Liver (tissue), 7 donors: ENCODE measurements at regions not wholly inside any gene's neighbourhood (a gene's known extent, or its start where the extent isn't known, plus 50 kb on each side); places are given as distances from the start of the nearest gene placed in this dataset.

ENCODE experiments used
- DNase-seq: peaks from one replicate; pipeline ENCODE4 v3.0.0-alpha.2; 2017; ENCODE audit warnings: low spot score
- H3K27ac ChIP-seq, 2 donors: one replicate each; pipeline ENCODE4 v1.7.0; 2013; ENCODE audit warnings: inconsistent platforms in 2 of 2, low read length in 2 of 2, control low read depth in 1 of 2, low read depth in 1 of 2, mild to moderate bottlenecking in 1 of 2
- H3K27me3 ChIP-seq, 4 donors: one replicate each; pipeline versions ENCODE4 v1.6.1 to v1.7.0; 2013; ENCODE audit warnings: low read length in 3 of 4, inconsistent platforms in 1 of 4, mild to moderate bottlenecking in 1 of 4, moderate library complexity in 1 of 4; ENCODE audit not compliant: control insufficient read depth in 4 of 4, insufficient read depth in 4 of 4
- H3K36me3 ChIP-seq, 4 donors: one replicate each; pipeline versions ENCODE4 v1.6.1 to v1.7.0; 2013; ENCODE audit warnings: low read length in 3 of 4, mild to moderate bottlenecking in 3 of 4, low read depth in 1 of 4, moderate library complexity in 1 of 4; ENCODE audit not compliant: control insufficient read depth in 4 of 4, insufficient read depth in 3 of 4
- H3K4me1 ChIP-seq, 4 donors: one replicate each; pipeline versions ENCODE4 v1.6.1 to v1.7.0; 2013; ENCODE audit warnings: low read length in 3 of 4, mild to moderate bottlenecking in 3 of 4, moderate library complexity in 1 of 4; ENCODE audit not compliant: control insufficient read depth in 4 of 4, insufficient read depth in 4 of 4
- H3K4me3 ChIP-seq, 3 donors: one replicate each; pipeline versions ENCODE4 v1.6.1 to v1.7.0; 2013; ENCODE audit warnings: low read length in 3 of 3, control low read depth in 1 of 3, low read depth in 1 of 3, mild to moderate bottlenecking in 1 of 3
- H3K9ac ChIP-seq, 2 donors: one replicate each; pipeline ENCODE4 v1.7.0; 2013; ENCODE audit warnings: low read length in 2 of 2, mild to moderate bottlenecking in 2 of 2, moderate library complexity in 2 of 2, control low read depth in 1 of 2, low read depth in 1 of 2
- H3K9me3 ChIP-seq, 4 donors: one replicate each; pipeline versions ENCODE4 v1.6.1 to v1.7.0; 2013; ENCODE audit warnings: low read length in 3 of 4; ENCODE audit not compliant: control insufficient read depth in 4 of 4
- EGR1 ChIP-seq, 2 donors: IDR thresholded peaks; 2 replicates each; pipeline ENCODE4 v1.6.1; 2016 to 2018; ENCODE audit warnings: antibody characterized with exemption in 2 of 2, low read depth in 2 of 2
- FOXA1 ChIP-seq: IDR thresholded peaks from 2 replicates; pipeline ENCODE4 v1.6.1; 2016; ENCODE audit warnings: antibody characterized with exemption
- FOXA2 ChIP-seq: IDR thresholded peaks from 2 replicates; pipeline ENCODE4 v1.6.1; 2016; ENCODE audit warnings: antibody characterized with exemption
- GABPA ChIP-seq, 2 donors: IDR thresholded peaks in 1 of 2; conservative IDR thresholded peaks in 1 of 2; 2 replicates each; pipeline ENCODE4 v1.6.1; 2016; ENCODE audit warnings: antibody characterized with exemption in 2 of 2, mild to moderate bottlenecking in 1 of 2, moderate library complexity in 1 of 2
- HNF4A ChIP-seq, 2 donors: conservative IDR thresholded peaks; 2 replicates each; pipeline ENCODE4 v1.6.1; 2016; ENCODE audit warnings: antibody characterized with exemption in 2 of 2, mild to moderate bottlenecking in 2 of 2
- JUND ChIP-seq, 2 donors: IDR thresholded peaks; 2 replicates each; pipeline ENCODE4 v1.6.1; 2016; ENCODE audit warnings: antibody characterized with exemption in 2 of 2
- NR2F2 ChIP-seq: IDR thresholded peaks from 2 replicates; pipeline ENCODE4 v1.6.1; 2016; ENCODE audit warnings: antibody characterized with exemption
- RAD21 ChIP-seq, 2 donors: IDR thresholded peaks; 2 replicates each; pipeline ENCODE4 v1.6.1; 2016; ENCODE audit warnings: antibody characterized with exemption in 2 of 2, mild to moderate bottlenecking in 2 of 2
- RXRA ChIP-seq, 2 donors: IDR thresholded peaks; 2 replicates each; pipeline ENCODE4 v1.6.1; 2017 to 2018; ENCODE audit warnings: antibody characterized with exemption in 2 of 2, mild to moderate bottlenecking in 1 of 2
- SP1 ChIP-seq: IDR thresholded peaks from 2 replicates; pipeline ENCODE4 v1.6.1; 2018; ENCODE audit warnings: antibody characterized with exemption, mild to moderate bottlenecking
- TAF1 ChIP-seq: conservative IDR thresholded peaks from 2 replicates; pipeline ENCODE4 v1.6.1; 2016; ENCODE audit warnings: antibody characterized with exemption, mild to moderate bottlenecking
- WGBS: extraction: QIAGEN DNeasy Blood & Tissue Kit; methylation state at CpG from one replicate; pipeline ENCODE4 v1.1.7; 2013; 5-methylcytosine and 5-hydroxymethylcytosine counted together
- TF ChIP-seq, protein P1 (sequence below): IDR thresholded peaks from 2 replicates; pipeline ENCODE4 v1.6.1; 2016; ENCODE audit warnings: antibody characterized with exemption, mild to moderate bottlenecking
- TF ChIP-seq, protein P2 (sequence below): IDR thresholded peaks from 2 replicates; pipeline ENCODE4 v1.6.1; 2016; ENCODE audit warnings: antibody characterized with exemption
- TF ChIP-seq, protein P3 (sequence below): IDR thresholded peaks from 2 replicates; pipeline ENCODE4 v1.6.1; 2016; ENCODE audit warnings: antibody characterized with exemption
- TF ChIP-seq, protein P4 (sequence below): IDR thresholded peaks from 2 replicates; pipeline ENCODE4 v1.6.1; 2016; ENCODE audit warnings: antibody characterized with exemption
- donor health status: healthy.
- donor health status: healthy.
- donor health status: healthy.
- donor health status: healthy.

DNA sequence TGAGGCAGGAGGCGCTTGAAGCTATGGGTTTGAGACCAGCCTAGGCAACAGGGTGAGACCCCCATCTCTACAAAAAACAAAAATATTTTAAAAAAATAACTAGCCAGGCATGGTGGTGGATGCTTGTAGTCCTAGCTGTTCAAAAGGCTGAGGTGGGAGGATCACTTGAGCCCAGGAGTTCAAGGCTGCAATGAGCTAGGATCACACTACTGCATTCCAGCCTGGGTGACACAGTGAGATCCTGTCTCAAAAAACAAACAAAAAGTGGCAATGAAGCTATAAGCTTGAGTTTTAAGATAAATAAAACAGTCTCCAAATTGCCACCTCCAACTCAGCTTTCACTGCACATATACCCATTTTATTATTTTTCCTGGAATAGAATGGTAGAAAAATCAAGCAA is 281.3 kb downstream of the IPMK start:
- DNase-seq, result no peak
- no peak overlapping the region for H3K4me3 ChIP-seq
- no peaks in the 10 kb centered on the region for H3K9me3 ChIP-seq
- peaks cover 0 to 11% (median 5%) of the 10 kb centered on the region in 4 donors for H3K4me1 ChIP-seq
- no peaks in the 10 kb centered on the region for H3K36me3 ChIP-seq
- H3K27me3 ChIP-seq, result no peaks in the 10 kb centered on the region
- no peak overlapping the region for H3K27ac ChIP-seq
- WGBS, result 94% methylated on average over 1 of the region's 1 CpG
- TF ChIP-seq SP1 (no peak), RAD21 (IDR thresholded peaks at IDR 0.05) (no peak), FOXA1 (no peak), EGR1 (IDR thresholded peaks at IDR 0.05; ENCODE audit: low read depth in 2 of 2) (no peak), TAF1 (no peak), JUND (IDR thresholded peaks at IDR 0.05) (no peak), RXRA (IDR thresholded peaks at IDR 0.05) (no peak), NR2F2 (no peak), GABPA (IDR thresholded peaks at IDR 0.05 in 1 of 2, conservative IDR thresholded peaks at IDR 0.05 in 1 of 2) (no peak)
- TF ChIP-seq, protein P1, sequence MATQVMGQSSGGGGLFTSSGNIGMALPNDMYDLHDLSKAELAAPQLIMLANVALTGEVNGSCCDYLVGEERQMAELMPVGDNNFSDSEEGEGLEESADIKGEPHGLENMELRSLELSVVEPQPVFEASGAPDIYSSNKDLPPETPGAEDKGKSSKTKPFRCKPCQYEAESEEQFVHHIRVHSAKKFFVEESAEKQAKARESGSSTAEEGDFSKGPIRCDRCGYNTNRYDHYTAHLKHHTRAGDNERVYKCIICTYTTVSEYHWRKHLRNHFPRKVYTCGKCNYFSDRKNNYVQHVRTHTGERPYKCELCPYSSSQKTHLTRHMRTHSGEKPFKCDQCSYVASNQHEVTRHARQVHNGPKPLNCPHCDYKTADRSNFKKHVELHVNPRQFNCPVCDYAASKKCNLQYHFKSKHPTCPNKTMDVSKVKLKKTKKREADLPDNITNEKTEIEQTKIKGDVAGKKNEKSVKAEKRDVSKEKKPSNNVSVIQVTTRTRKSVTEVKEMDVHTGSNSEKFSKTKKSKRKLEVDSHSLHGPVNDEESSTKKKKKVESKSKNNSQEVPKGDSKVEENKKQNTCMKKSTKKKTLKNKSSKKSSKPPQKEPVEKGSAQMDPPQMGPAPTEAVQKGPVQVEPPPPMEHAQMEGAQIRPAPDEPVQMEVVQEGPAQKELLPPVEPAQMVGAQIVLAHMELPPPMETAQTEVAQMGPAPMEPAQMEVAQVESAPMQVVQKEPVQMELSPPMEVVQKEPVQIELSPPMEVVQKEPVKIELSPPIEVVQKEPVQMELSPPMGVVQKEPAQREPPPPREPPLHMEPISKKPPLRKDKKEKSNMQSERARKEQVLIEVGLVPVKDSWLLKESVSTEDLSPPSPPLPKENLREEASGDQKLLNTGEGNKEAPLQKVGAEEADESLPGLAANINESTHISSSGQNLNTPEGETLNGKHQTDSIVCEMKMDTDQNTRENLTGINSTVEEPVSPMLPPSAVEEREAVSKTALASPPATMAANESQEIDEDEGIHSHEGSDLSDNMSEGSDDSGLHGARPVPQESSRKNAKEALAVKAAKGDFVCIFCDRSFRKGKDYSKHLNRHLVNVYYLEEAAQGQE, result no peak
- TF ChIP-seq, protein P2, sequence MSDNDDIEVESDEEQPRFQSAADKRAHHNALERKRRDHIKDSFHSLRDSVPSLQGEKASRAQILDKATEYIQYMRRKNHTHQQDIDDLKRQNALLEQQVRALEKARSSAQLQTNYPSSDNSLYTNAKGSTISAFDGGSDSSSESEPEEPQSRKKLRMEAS, result no peak
- TF ChIP-seq, protein P3, sequence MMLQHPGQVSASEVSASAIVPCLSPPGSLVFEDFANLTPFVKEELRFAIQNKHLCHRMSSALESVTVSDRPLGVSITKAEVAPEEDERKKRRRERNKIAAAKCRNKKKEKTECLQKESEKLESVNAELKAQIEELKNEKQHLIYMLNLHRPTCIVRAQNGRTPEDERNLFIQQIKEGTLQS, result no peak
- TF ChIP-seq, protein P4, sequence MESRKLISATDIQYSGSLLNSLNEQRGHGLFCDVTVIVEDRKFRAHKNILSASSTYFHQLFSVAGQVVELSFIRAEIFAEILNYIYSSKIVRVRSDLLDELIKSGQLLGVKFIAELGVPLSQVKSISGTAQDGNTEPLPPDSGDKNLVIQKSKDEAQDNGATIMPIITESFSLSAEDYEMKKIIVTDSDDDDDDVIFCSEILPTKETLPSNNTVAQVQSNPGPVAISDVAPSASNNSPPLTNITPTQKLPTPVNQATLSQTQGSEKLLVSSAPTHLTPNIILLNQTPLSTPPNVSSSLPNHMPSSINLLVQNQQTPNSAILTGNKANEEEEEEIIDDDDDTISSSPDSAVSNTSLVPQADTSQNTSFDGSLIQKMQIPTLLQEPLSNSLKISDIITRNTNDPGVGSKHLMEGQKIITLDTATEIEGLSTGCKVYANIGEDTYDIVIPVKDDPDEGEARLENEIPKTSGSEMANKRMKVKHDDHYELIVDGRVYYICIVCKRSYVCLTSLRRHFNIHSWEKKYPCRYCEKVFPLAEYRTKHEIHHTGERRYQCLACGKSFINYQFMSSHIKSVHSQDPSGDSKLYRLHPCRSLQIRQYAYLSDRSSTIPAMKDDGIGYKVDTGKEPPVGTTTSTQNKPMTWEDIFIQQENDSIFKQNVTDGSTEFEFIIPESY, result no peak
- H3K9ac ChIP-seq, result no peak overlapping the region

DNA sequence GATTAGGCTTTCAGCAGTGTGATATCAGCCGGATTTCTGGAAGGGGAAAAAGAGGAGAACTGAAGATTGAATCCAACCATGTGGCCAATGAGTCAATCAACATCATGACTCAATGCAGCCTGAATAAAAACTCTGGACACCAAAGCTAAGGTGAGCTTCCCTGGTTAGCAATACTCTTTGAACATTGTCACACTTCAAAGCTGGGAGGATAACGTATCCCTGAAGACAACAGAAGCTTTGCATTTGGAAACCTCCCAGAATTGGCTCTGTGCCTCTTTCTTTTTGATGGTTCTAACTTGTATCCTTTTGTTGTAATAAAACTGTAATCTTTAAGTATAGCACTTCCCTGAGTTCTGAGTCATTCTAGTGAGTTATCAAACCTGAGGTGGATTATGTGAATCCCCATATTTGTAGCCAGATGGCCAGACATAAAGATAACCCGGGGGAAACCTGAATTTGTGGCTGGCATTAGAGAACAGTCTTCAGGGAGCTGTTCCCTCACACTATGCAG is 284.4 kb downstream of the IPMK start:
- 48% methylated on average over 3 of the region's 3 CpGs for WGBS
- Histone ChIP-seq H3K9me3 (no peaks in the 10 kb centered on the region), H3K27ac (no peak overlapping the region), H3K27me3 (no peaks in the 10 kb centered on the region), H3K9ac (no peak overlapping the region), H3K4me3 (no peak overlapping the region), H3K36me3 (no peaks in the 10 kb centered on the region), H3K4me1 (peaks cover 0 to 11% (median 5%) of the 10 kb centered on the region in 4 donors)
- TF ChIP-seq RAD21 (IDR thresholded peaks at IDR 0.05) (no peak), HNF4A (conservative IDR thresholded peaks at IDR 0.05) (no peak), FOXA1 (no peak), SP1 (no peak), FOXA2 (no peak), GABPA (IDR thresholded peaks at IDR 0.05 in 1 of 2, conservative IDR thresholded peaks at IDR 0.05 in 1 of 2) (no peak), JUND (IDR thresholded peaks at IDR 0.05) (no peak), EGR1 (IDR thresholded peaks at IDR 0.05; ENCODE audit: low read depth in 2 of 2) (no peak), RXRA (IDR thresholded peaks at IDR 0.05) (no peak)
- TF ChIP-seq, protein P3, result no peak
- TF ChIP-seq, protein P1, result no peak
- TF ChIP-seq, protein P4, result no peak
- no peak for DNase-seq
